ENCODE measurements at regions not wholly inside any gene's neighbourhood (a gene's known extent, or its start where the extent isn't known, plus 50 kb on each side); places are given as distances from the start of the nearest gene placed in this dataset.
A peak's percentile ranks its signal among the peaks of the same experiment; 100 is the strongest.

- CTCF ChIA-PET (ENCODE audit: partially characterized antibody), result no interaction called here
- Histone ChIP-seq H2AFZ (ENCODE audit: low read length) (no peak overlapping the region), H3K4ac (replicated peaks; ENCODE audit: insufficient read length, low read depth, low read length) (no peak overlapping the region), H3K9me3 (ENCODE audit: insufficient read depth in 2 of 2, low read depth in 1 of 2, low read length in 1 of 2) (no peaks in the 10 kb centered on the region), H3K23me2 (ENCODE audit: low read depth, low read length) (peaks cover 2% of the 10 kb centered on the region; the same call in 1 of the 2 replicates), H4K5ac (ENCODE audit: insufficient read length, low read depth, low read length) (no peak overlapping the region), H3K9ac (replicated peaks in 1 of 4; ENCODE audit: extremely low read depth in 1 of 4, low read depth in 3 of 4, low read length in 3 of 4) (no peak overlapping the region), H4K8ac (ENCODE audit: extremely low read depth, insufficient read depth, low read length) (no peak overlapping the region), H3K79me2 (ENCODE audit: control insufficient read depth in 1 of 2, insufficient read depth in 2 of 2, low read length in 2 of 2) (peaks cover 4 to 87% of the 10 kb centered on the region in 2 experiments; a peak in 3 of 4 replicates), H3K14ac (ENCODE audit: insufficient read length) (no peak overlapping the region), H3K27ac (ENCODE audit: low read depth, low read length) (no peak overlapping the region), H3K79me1 (ENCODE audit: low read depth, low read length) (peaks cover 7% of the 10 kb centered on the region; the same call in 1 of the 2 replicates), H2BK20ac (ENCODE audit: low read length) (peak overlapping the region; percentile 3; the same call in 1 of the 2 replicates), H3K27me3 (replicated peaks in 1 of 4; ENCODE audit: control insufficient read depth in 3 of 4, extremely low read depth in 1 of 4, insufficient read depth in 3 of 4, low read length in 3 of 4) (no peaks in the 10 kb centered on the region), H3K4me1 (replicated peaks in 1 of 4; ENCODE audit: control insufficient read depth in 3 of 4, insufficient read depth in 4 of 4, low read length in 3 of 4) (peaks cover 5 to 18% (median 9%) of the 10 kb centered on the region in 4 experiments; a peak in 6 of 7 replicates), H3K36me3 (ENCODE audit: control insufficient read depth in 2 of 4, insufficient read depth in 4 of 4, low read length in 3 of 4) (peaks cover 4 to 14% (median 12%) of the 10 kb centered on the region in 4 experiments; a peak in 6 of 8 replicates), H2BK5ac (ENCODE audit: low read depth, low read length) (no peak overlapping the region), H3K23ac (ENCODE audit: insufficient read length) (no peak overlapping the region), H2BK120ac (replicated peaks; ENCODE audit: low read depth, low read length) (no peak overlapping the region), H4K91ac (replicated peaks; ENCODE audit: insufficient read length, low read length) (no peak overlapping the region), H3K4me3 (ENCODE audit: extremely low read depth in 1 of 4, insufficient read depth in 2 of 4, low read depth in 3 of 4, low read length in 4 of 4) (no peak overlapping the region), H3K56ac (replicated peaks; ENCODE audit: insufficient read length, low read depth, low read length) (no peak overlapping the region), H2BK12ac (ENCODE audit: low read depth, low read length) (no peak overlapping the region), H4K20me1 (replicated peaks in 1 of 2; ENCODE audit: control insufficient read depth in 1 of 2, insufficient read depth in 2 of 2, low read length in 2 of 2) (peaks cover 2 to 3% of the 10 kb centered on the region in 2 experiments), H3K4me2 (ENCODE audit: insufficient read depth in 1 of 2, low read depth in 2 of 2, low read length in 2 of 2) (no peak overlapping the region; a peak in 1 of 4 replicates), H3K18ac (ENCODE audit: extremely low read depth, low read length) (no peak overlapping the region), H2AK5ac (ENCODE audit: low read depth, low read length) (no peak overlapping the region), H2BK15ac (ENCODE audit: low read length) (no peak overlapping the region)
- TF ChIP-seq SP1 (IDR thresholded peaks at IDR 0.05; ENCODE audit: low read depth, low read length) (no peak), KDM5A (IDR thresholded peaks at IDR 0.05; ENCODE audit: low read length) (no peak), RFX5 (IDR thresholded peaks at IDR 0.05; ENCODE audit: borderline replicate concordance, low read depth, low read length) (no peak), CTBP2 (IDR thresholded peaks at IDR 0.05; ENCODE audit: borderline replicate concordance, insufficient read depth, insufficient read length, low read length) (no peak)
- FAIRE-seq (no peak), DNase-seq (ENCODE audit: low read depth in 1 of 2, low spot score in 2 of 2) (no peak)
- WGBS, 2 experiments (ENCODE audit: extremely low coverage in 1 of 2, insufficient coverage in 1 of 2, insufficient read length in 1 of 2, insufficient replicate concordance in 2 of 2, low coverage in 1 of 2, low lambda C conversion rate in 2 of 2, missing lambda C conversion rate in 1 of 2), result 78% methylated on average over 2 of the region's 2 CpGs; no CpG with 5 or more reads in 1 of the 2 experiments
- POLR2A ChIA-PET (ENCODE audit: partially characterized antibody), result interaction anchor here (2.0 kb wide), 1 partner anchor 8 kb away, joined by 9 read pairs; no protein-coding TSS in a partner anchor
Observed at GRCh38 chr5:124652514-124652819, 94.0 kb downstream of the ZNF608 start.

Data from H1 (cell line).